H9 (cell line): ENCODE measurements at regions not wholly inside any gene's neighbourhood (a gene's known extent, or its start where the extent isn't known, plus 50 kb on each side); places are given as distances from the start of the nearest gene placed in this dataset.

Experiments used
- DNase-seq: peaks from one replicate; pipeline ENCODE4 v3.0.0-alpha.2; 2017
- H2AFZ ChIP-seq: one replicate; pipeline ENCODE4 v1.6.1; 2013; ENCODE audit warnings: mild to moderate bottlenecking, low read length, control low read depth, moderate library complexity
- H2AK5ac ChIP-seq: 2 replicates; pipeline ENCODE4 v1.6.1; 2013; ENCODE audit warnings: low read length, control low read depth, mixed read lengths; ENCODE audit not compliant: insufficient read length
- H2BK120ac ChIP-seq: one replicate; pipeline ENCODE4 v1.6.1; 2013; ENCODE audit warnings: low read depth, mild to moderate bottlenecking, low read length, control low read depth, inconsistent platforms; ENCODE audit not compliant: poor library complexity, severe bottlenecking
- H2BK12ac ChIP-seq: 2 replicates; pipeline ENCODE4 v1.6.1; 2013; ENCODE audit warnings: low read length, control low read depth, mixed read lengths, low read depth; ENCODE audit not compliant: insufficient read length
- H2BK15ac ChIP-seq: 2 replicates; pipeline ENCODE4 v1.6.1; 2013; ENCODE audit warnings: low read depth, low read length, control low read depth
- H2BK20ac ChIP-seq: one replicate; pipeline ENCODE4 v1.6.1; 2013; ENCODE audit warnings: low read depth, mild to moderate bottlenecking, low read length, control low read depth, inconsistent platforms; ENCODE audit not compliant: poor library complexity, severe bottlenecking
- H2BK5ac ChIP-seq: 2 replicates; pipeline ENCODE4 v1.6.1; 2013; ENCODE audit warnings: low read length, control low read depth, mixed read lengths; ENCODE audit not compliant: insufficient read length
- H3K14ac ChIP-seq: 2 replicates; pipeline ENCODE4 v1.6.1; 2013; ENCODE audit warnings: low read length, control low read depth; ENCODE audit not compliant: insufficient read depth
- H3K18ac ChIP-seq: 2 replicates; pipeline ENCODE4 v1.6.1; 2013; ENCODE audit warnings: low read depth, mild to moderate bottlenecking, mixed read lengths, low read length, control low read depth; ENCODE audit not compliant: insufficient read length
- H3K23ac ChIP-seq: 2 replicates; pipeline ENCODE4 v1.6.1; 2013; ENCODE audit warnings: low read length, control low read depth, mixed read lengths, low read depth; ENCODE audit not compliant: insufficient read length
- H3K23me2 ChIP-seq: 2 replicates; pipeline ENCODE4 v1.6.1; 2013; ENCODE audit warnings: low read depth, mild to moderate bottlenecking, mixed read lengths, low read length, control low read depth; ENCODE audit not compliant: insufficient read length, poor library complexity, severe bottlenecking
- H3K27ac ChIP-seq: 2 replicates; pipeline ENCODE4 v1.5.1; 2013; ENCODE audit warnings: low read length, control low read depth, mixed read lengths, low read depth; ENCODE audit not compliant: insufficient read length
- H3K27me3 ChIP-seq: 2 replicates; pipeline ENCODE4 v1.6.1; 2013; ENCODE audit warnings: low read length, control low read depth, inconsistent platforms; ENCODE audit not compliant: insufficient read depth
- H3K4ac ChIP-seq: 2 replicates; pipeline ENCODE4 v1.6.1; 2013; ENCODE audit warnings: low read depth, mild to moderate bottlenecking, control low read depth, inconsistent platforms, low read length, moderate library complexity
- H3K4me1 ChIP-seq: 2 replicates; pipeline ENCODE4 v1.6.1; 2013; ENCODE audit warnings: low read length, control low read depth, inconsistent platforms; ENCODE audit not compliant: insufficient read depth
- H3K4me2 ChIP-seq: 2 replicates; pipeline ENCODE4 v1.6.1; 2013; ENCODE audit warnings: low read length, control low read depth, mixed read lengths; ENCODE audit not compliant: insufficient read length, insufficient read depth
- H3K56ac ChIP-seq: 2 replicates; pipeline ENCODE4 v1.6.1; 2013; ENCODE audit warnings: low read depth, mild to moderate bottlenecking, mixed read lengths, low read length, control low read depth; ENCODE audit not compliant: insufficient read length
- H3K79me1 ChIP-seq: 2 replicates; pipeline ENCODE4 v1.6.1; 2013; ENCODE audit warnings: low read depth, mild to moderate bottlenecking, moderate library complexity, low read length, control low read depth, inconsistent platforms; ENCODE audit not compliant: insufficient read depth, poor library complexity, severe bottlenecking
- H3K79me2 ChIP-seq: 2 replicates; pipeline ENCODE4 v1.6.1; 2013; ENCODE audit warnings: low read length, control low read depth, inconsistent platforms; ENCODE audit not compliant: insufficient read depth
- H3K9ac ChIP-seq: 2 replicates; pipeline ENCODE4 v1.6.1; 2013; ENCODE audit warnings: low read length, control low read depth, mixed read lengths; ENCODE audit not compliant: insufficient read length; ENCODE audit errors: extremely low read depth
- H3K9me3 ChIP-seq: one replicate; pipeline ENCODE4 v1.6.1; 2013; ENCODE audit warnings: low read depth, low read length, inconsistent platforms; ENCODE audit not compliant: control insufficient read depth
- H3T11ph ChIP-seq: one replicate; pipeline ENCODE4 v1.6.1; 2013; ENCODE audit warnings: mild to moderate bottlenecking, low read length, control low read depth, inconsistent platforms
- H4K20me1 ChIP-seq: one replicate; pipeline ENCODE4 v1.6.1; 2013; ENCODE audit not compliant: control insufficient read depth, insufficient read length, insufficient read depth
- H4K5ac ChIP-seq: 2 replicates; pipeline ENCODE4 v1.6.1; 2013; ENCODE audit warnings: low read depth, mild to moderate bottlenecking, mixed read lengths, low read length, control low read depth; ENCODE audit not compliant: insufficient read length
- H4K8ac ChIP-seq: replicated peaks from 2 replicates; pipeline ENCODE4 v1.6.1; 2013; ENCODE audit warnings: low read length, control low read depth, mixed read lengths, low read depth; ENCODE audit not compliant: insufficient read length
- H4K91ac ChIP-seq: 2 replicates; pipeline ENCODE4 v1.6.1; 2013; ENCODE audit warnings: low read depth, mild to moderate bottlenecking, moderate library complexity, mixed read lengths, low read length, control low read depth; ENCODE audit not compliant: insufficient read length
- H3K27ac Mint-ChIP-seq, 3 experiments: 2 replicates in 2 of 3; 3 replicates in 1 of 3; pipeline ENCODE4 v1.8.0; 2020 to 2021; ENCODE audit warnings: mixed read lengths in 3 of 3, mild to moderate bottlenecking in 1 of 3, moderate library complexity in 1 of 3
- H3K27me3 Mint-ChIP-seq: 2 replicates; pipeline ENCODE4 v1.8.0; 2021; ENCODE audit warnings: low read depth, mild to moderate bottlenecking, moderate library complexity, mixed read lengths
- H3K36me3 Mint-ChIP-seq, 3 experiments: 2 replicates in 2 of 3; 3 replicates in 1 of 3; pipeline ENCODE4 v1.8.0; 2020 to 2021; ENCODE audit warnings: low read depth in 3 of 3, mixed read lengths in 3 of 3; ENCODE audit not compliant: insufficient read depth in 1 of 3
- H3K4me1 Mint-ChIP-seq, 2 experiments: 2 replicates each; pipeline ENCODE4 v1.8.0; 2020; ENCODE audit warnings: mixed read lengths in 2 of 2
- H3K4me3 Mint-ChIP-seq, 2 experiments: 2 replicates in 1 of 2; 3 replicates in 1 of 2; pipeline ENCODE4 v1.8.0; 2020 to 2021; ENCODE audit warnings: mild to moderate bottlenecking in 2 of 2, mixed read lengths in 2 of 2, moderate library complexity in 1 of 2
- H3K9me3 Mint-ChIP-seq, 2 experiments: 2 replicates in 1 of 2; 3 replicates in 1 of 2; pipeline ENCODE4 v1.8.0; 2020; ENCODE audit warnings: mild to moderate bottlenecking in 2 of 2, mixed read lengths in 2 of 2, moderate library complexity in 1 of 2
- WGBS: extraction: QIAGEN DNeasy Blood & Tissue Kit; methylation state at CpG from one replicate; pipeline ENCODE4 v1.1.7; 2013; ENCODE audit warnings: missing lambda C conversion rate, low lambda C conversion rate, mixed read lengths; ENCODE audit not compliant: insufficient read length; ENCODE audit errors: extremely low coverage; 5-methylcytosine and 5-hydroxymethylcytosine counted together
- TF ChIP-seq, protein P1 (sequence below): fragments of 200-600 bp; sonication (generic); conservative IDR thresholded peaks from 3 replicates; pipeline ENCODE4 v1.8.0; 2021; ENCODE audit warnings: antibody characterized with exemption, mild to moderate bottlenecking

DNA sequence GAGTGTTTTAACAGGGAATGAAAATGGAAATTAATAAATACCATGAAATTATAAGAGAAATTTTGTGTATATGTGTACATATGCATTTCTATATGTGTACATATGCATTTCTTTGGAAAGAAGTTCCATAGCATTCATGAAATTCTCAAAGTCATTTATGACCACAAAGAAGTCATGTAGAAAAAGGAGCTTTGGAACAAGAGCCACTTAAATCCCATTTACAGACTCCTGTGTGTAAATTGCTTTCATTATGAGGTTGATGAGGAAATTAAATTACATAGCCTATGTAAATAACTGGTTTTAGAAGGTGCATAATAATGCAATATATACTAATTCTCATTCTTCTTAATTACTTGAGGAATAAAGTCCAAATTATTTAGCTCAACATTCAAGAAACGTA is 450.5 kb upstream of the SYT1 start:
- Histone ChIP-seq H3K9me3 (no peaks in the 10 kb centered on the region), H2BK20ac (no peak overlapping the region), H4K8ac (no peak overlapping the region), H3K23ac (no peak overlapping the region), H3K4me2 (no peak overlapping the region), H2BK120ac (no peak overlapping the region), H3K79me1 (no peaks in the 10 kb centered on the region), H2BK15ac (no peak overlapping the region), H3T11ph (no peak overlapping the region), H3K9ac (no peak overlapping the region), H3K18ac (no peak overlapping the region), H2AK5ac (no peak overlapping the region), H4K5ac (no peak overlapping the region), H3K4ac (no peak overlapping the region), H4K91ac (no peak overlapping the region), H2BK5ac (no peak overlapping the region), H3K56ac (no peak overlapping the region), H3K27me3 (no peaks in the 10 kb centered on the region), H2BK12ac (no peak overlapping the region), H3K23me2 (no peaks in the 10 kb centered on the region), H3K14ac (no peak overlapping the region), H4K20me1 (no peaks in the 10 kb centered on the region), H2AFZ (no peak overlapping the region), H3K27ac (no peak overlapping the region), H3K4me1 (no peaks in the 10 kb centered on the region), H3K79me2 (no peaks in the 10 kb centered on the region)
- Mint-ChIP-seq H3K4me1 (peaks cover 2 to 4% of the 10 kb centered on the region in 2 experiments; a peak in 2 of 4 replicates), H3K4me3 (no peak overlapping the region), H3K9me3 (no peaks in the 10 kb centered on the region), H3K36me3 (no peaks in the 10 kb centered on the region), H3K27ac (no peak overlapping the region), H3K27me3 (no peaks in the 10 kb centered on the region)
- TF ChIP-seq, protein P1, sequence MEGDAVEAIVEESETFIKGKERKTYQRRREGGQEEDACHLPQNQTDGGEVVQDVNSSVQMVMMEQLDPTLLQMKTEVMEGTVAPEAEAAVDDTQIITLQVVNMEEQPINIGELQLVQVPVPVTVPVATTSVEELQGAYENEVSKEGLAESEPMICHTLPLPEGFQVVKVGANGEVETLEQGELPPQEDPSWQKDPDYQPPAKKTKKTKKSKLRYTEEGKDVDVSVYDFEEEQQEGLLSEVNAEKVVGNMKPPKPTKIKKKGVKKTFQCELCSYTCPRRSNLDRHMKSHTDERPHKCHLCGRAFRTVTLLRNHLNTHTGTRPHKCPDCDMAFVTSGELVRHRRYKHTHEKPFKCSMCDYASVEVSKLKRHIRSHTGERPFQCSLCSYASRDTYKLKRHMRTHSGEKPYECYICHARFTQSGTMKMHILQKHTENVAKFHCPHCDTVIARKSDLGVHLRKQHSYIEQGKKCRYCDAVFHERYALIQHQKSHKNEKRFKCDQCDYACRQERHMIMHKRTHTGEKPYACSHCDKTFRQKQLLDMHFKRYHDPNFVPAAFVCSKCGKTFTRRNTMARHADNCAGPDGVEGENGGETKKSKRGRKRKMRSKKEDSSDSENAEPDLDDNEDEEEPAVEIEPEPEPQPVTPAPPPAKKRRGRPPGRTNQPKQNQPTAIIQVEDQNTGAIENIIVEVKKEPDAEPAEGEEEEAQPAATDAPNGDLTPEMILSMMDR = no peak
- DNase-seq = no peak
- no CpG with 5 or more reads among the region's 1 CpG for WGBS
